ENCODE measurements at regions not wholly inside any gene's neighbourhood (a gene's known extent, or its start where the extent isn't known, plus 50 kb on each side); places are given as distances from the start of the nearest gene placed in this dataset.

GRCh38 chr7:155930061-155930460 lies 117.8 kb upstream of the SHH start:
- no peaks in the 10 kb centered on the region for H3K79me2 ChIP-seq (ENCODE audit: insufficient read depth, low read length)
- no peaks in the 10 kb centered on the region for H3K27me3 ChIP-seq (ENCODE audit: insufficient read depth, low read length)
- no peak overlapping the region for H3K27ac ChIP-seq (ENCODE audit: low read depth, low read length)
- H3K9me3 ChIP-seq (ENCODE audit: low read depth, low read length), result no peaks in the 10 kb centered on the region
- no peaks in the 10 kb centered on the region for H3K4me1 ChIP-seq (ENCODE audit: insufficient read depth, low read length)
- H3K36me3 ChIP-seq (ENCODE audit: insufficient read depth, low read length), result no peaks in the 10 kb centered on the region
- H3K4me2 ChIP-seq (ENCODE audit: insufficient read depth, low read length), result no peak overlapping the region
- H4K20me1 ChIP-seq (ENCODE audit: insufficient read depth, low read length), result no peaks in the 10 kb centered on the region
- no peak for DNase-seq (ENCODE audit: insufficient read length, low spot score, missing footprints)
- no peak for TF ChIP-seq CTCF (IDR thresholded peaks at IDR 0.05; ENCODE audit: extremely low read depth, low read depth, low read length)
- H3K4me3 ChIP-seq (ENCODE audit: insufficient read depth, low read length), result no peak overlapping the region
- H2AFZ ChIP-seq (ENCODE audit: low read length), result no peak overlapping the region

GRCh38 chr7:155928583-155928982 lies 116.3 kb upstream of the SHH start:
- no peak for DNase-seq (ENCODE audit: insufficient read length, low spot score, missing footprints)
- Histone ChIP-seq H3K36me3 (ENCODE audit: insufficient read depth, low read length) (no peaks in the 10 kb centered on the region), H4K20me1 (ENCODE audit: insufficient read depth, low read length) (no peaks in the 10 kb centered on the region), H3K4me2 (ENCODE audit: insufficient read depth, low read length) (no peak overlapping the region), H3K4me1 (ENCODE audit: insufficient read depth, low read length) (no peaks in the 10 kb centered on the region), H3K9me3 (ENCODE audit: low read depth, low read length) (no peaks in the 10 kb centered on the region), H3K27ac (ENCODE audit: low read depth, low read length) (no peak overlapping the region), H3K27me3 (ENCODE audit: insufficient read depth, low read length) (no peaks in the 10 kb centered on the region), H3K79me2 (ENCODE audit: insufficient read depth, low read length) (no peaks in the 10 kb centered on the region), H2AFZ (ENCODE audit: low read length) (no peak overlapping the region), H3K4me3 (ENCODE audit: insufficient read depth, low read length) (no peak overlapping the region)
- TF ChIP-seq CTCF (IDR thresholded peaks at IDR 0.05; ENCODE audit: extremely low read depth, low read depth, low read length), result no peak

GRCh38 chr7:155927905-155928304 lies 115.6 kb upstream of the SHH start:
- no peaks in the 10 kb centered on the region for H4K20me1 ChIP-seq (ENCODE audit: insufficient read depth, low read length)
- H3K79me2 ChIP-seq (ENCODE audit: insufficient read depth, low read length), result no peaks in the 10 kb centered on the region
- no peaks in the 10 kb centered on the region for H3K9me3 ChIP-seq (ENCODE audit: low read depth, low read length)
- H3K36me3 ChIP-seq (ENCODE audit: insufficient read depth, low read length), result no peaks in the 10 kb centered on the region
- DNase-seq (ENCODE audit: insufficient read length, low spot score, missing footprints), result no peak
- TF ChIP-seq CTCF (IDR thresholded peaks at IDR 0.05; ENCODE audit: extremely low read depth, low read depth, low read length), result no peak
- no peak overlapping the region for H3K4me3 ChIP-seq (ENCODE audit: insufficient read depth, low read length)
- H3K4me2 ChIP-seq (ENCODE audit: insufficient read depth, low read length), result no peak overlapping the region
- no peaks in the 10 kb centered on the region for H3K27me3 ChIP-seq (ENCODE audit: insufficient read depth, low read length)
- no peak overlapping the region for H2AFZ ChIP-seq (ENCODE audit: low read length)
- H3K27ac ChIP-seq (ENCODE audit: low read depth, low read length), result no peak overlapping the region
- no peaks in the 10 kb centered on the region for H3K4me1 ChIP-seq (ENCODE audit: insufficient read depth, low read length)

- Histone ChIP-seq H4K20me1 (ENCODE audit: insufficient read depth, low read length) (no peaks in the 10 kb centered on the region), H3K4me2 (ENCODE audit: insufficient read depth, low read length) (no peak overlapping the region), H3K27me3 (ENCODE audit: insufficient read depth, low read length) (no peaks in the 10 kb centered on the region), H3K27ac (ENCODE audit: low read depth, low read length) (no peak overlapping the region), H3K9me3 (ENCODE audit: low read depth, low read length) (no peaks in the 10 kb centered on the region), H3K4me1 (ENCODE audit: insufficient read depth, low read length) (no peaks in the 10 kb centered on the region), H3K79me2 (ENCODE audit: insufficient read depth, low read length) (no peaks in the 10 kb centered on the region), H3K4me3 (ENCODE audit: insufficient read depth, low read length) (no peak overlapping the region), H2AFZ (ENCODE audit: low read length) (no peak overlapping the region), H3K36me3 (ENCODE audit: insufficient read depth, low read length) (no peaks in the 10 kb centered on the region)
- TF ChIP-seq CTCF (IDR thresholded peaks at IDR 0.05; ENCODE audit: extremely low read depth, low read depth, low read length), result no peak
- DNase-seq (ENCODE audit: insufficient read length, low spot score, missing footprints), result no peak
Measured at GRCh38 chr7:155925682-155926081, 113.4 kb upstream of the SHH start.

All from osteoblast (primary cell).